Fibroblast of skin of right biceps (primary cell): ENCODE measurements at regions not wholly inside any gene's neighbourhood (a gene's known extent, or its start where the extent isn't known, plus 50 kb on each side); places are given as distances from the start of the nearest gene placed in this dataset.
"Not testable (repeated sequence)": the region's sequence is repeated elsewhere in the genome, so short reads cannot be mapped to it uniquely, and the experiment has no call there.

ENCODE experiments used
- DNase-seq: peaks from one replicate; pipeline ENCODE4 v3.0.0-alpha.2; 2013

GRCh38 chr7:8809320-8809719, 375.9 kb downstream of the NXPH1 start:
- DNase-seq = no peak

GRCh38 chr7:8817448-8818036, 384.1 kb downstream of the NXPH1 start:
- DNase-seq = no peak

- no peak for DNase-seq
Measured at GRCh38 chr7:8818406-8818805, 385.0 kb downstream of the NXPH1 start.

GRCh38 chr7:8822595-8822994, 389.2 kb downstream of the NXPH1 start:
- no peak for DNase-seq

- no peak for DNase-seq
Measured at GRCh38 chr7:8823486-8823885, 390.1 kb downstream of the NXPH1 start.

- no peak for DNase-seq
Measured at GRCh38 chr7:8827329-8827728, 393.9 kb downstream of the NXPH1 start.

- DNase-seq = no peak
Measured at GRCh38 chr7:8829100-8829499, 395.7 kb downstream of the NXPH1 start.

GRCh38 chr7:8831376-8831775, 398.0 kb downstream of the NXPH1 start:
- DNase-seq = peak; percentile 72

- DNase-seq = no peak
Measured at GRCh38 chr7:8833355-8833754, 399.9 kb downstream of the NXPH1 start.

GRCh38 chr7:8841171-8841570, 407.8 kb downstream of the NXPH1 start:
- no peak for DNase-seq

- no peak for DNase-seq
Measured at GRCh38 chr7:8871716-8872115, 438.3 kb downstream of the NXPH1 start.

- DNase-seq = no peak
Measured at GRCh38 chr7:8881916-8882315, 448.5 kb downstream of the NXPH1 start.

GRCh38 chr7:8885480-8886000, 452.1 kb downstream of the NXPH1 start:
- no peak for DNase-seq

GRCh38 chr7:8890346-8890745, 456.9 kb downstream of the NXPH1 start:
- not testable (repeated sequence) for DNase-seq

- no peak for DNase-seq
Measured at GRCh38 chr7:8893775-8894174, 460.4 kb downstream of the NXPH1 start.

- DNase-seq = no peak
Measured at GRCh38 chr7:8906396-8907075, 473.1 kb downstream of the NXPH1 start.

- DNase-seq = no peak
Measured at GRCh38 chr7:8908889-8909288, 475.5 kb downstream of the NXPH1 start.

GRCh38 chr7:8913682-8914081, 480.3 kb downstream of the NXPH1 start:
- DNase-seq = no peak

GRCh38 chr7:8921807-8922206, 488.4 kb downstream of the NXPH1 start:
- DNase-seq = no peak

- DNase-seq = no peak
Measured at GRCh38 chr7:8922726-8923125, 489.3 kb downstream of the NXPH1 start.

GRCh38 chr7:8923164-8923806, 489.9 kb downstream of the NXPH1 start:
- DNase-seq = no peak

- peak; percentile 0 for DNase-seq
Measured at GRCh38 chr7:8931906-8932646, 498.7 kb downstream of the NXPH1 start.

- no peak for DNase-seq
Measured at GRCh38 chr7:8932751-8933150, 499.3 kb downstream of the NXPH1 start.

- DNase-seq = no peak
Measured at GRCh38 chr7:8937204-8937603, 503.8 kb downstream of the NXPH1 start.
